IPS-18a (cell line): ENCODE measurements at regions not wholly inside any gene's neighbourhood (a gene's known extent, or its start where the extent isn't known, plus 50 kb on each side); places are given as distances from the start of the nearest gene placed in this dataset.
"Not testable (repeated sequence)": the region's sequence is repeated elsewhere in the genome, so short reads cannot be mapped to it uniquely, and the experiment has no call there.

ENCODE experiments used
- H3K27ac ChIP-seq: one replicate; pipeline ENCODE4 v1.5.1; 2013; ENCODE audit warnings: low read length
- H3K27me3 ChIP-seq: one replicate; pipeline ENCODE4 v1.6.1; 2013; ENCODE audit warnings: mild to moderate bottlenecking, low read length; ENCODE audit not compliant: control insufficient read depth, insufficient read depth
- H3K36me3 ChIP-seq: one replicate; pipeline ENCODE4 v1.6.1; 2013; ENCODE audit warnings: low read depth, low read length; ENCODE audit not compliant: control insufficient read depth
- H3K4me1 ChIP-seq: one replicate; pipeline ENCODE4 v1.6.1; 2013; ENCODE audit warnings: low read depth, low read length; ENCODE audit not compliant: control insufficient read depth
- H3K4me3 ChIP-seq: one replicate; pipeline ENCODE4 v1.5.1; 2013; ENCODE audit warnings: low read length
- H3K9ac ChIP-seq: one replicate; pipeline ENCODE4 v1.6.1; 2013; ENCODE audit warnings: mild to moderate bottlenecking, low read length, moderate library complexity
- H3K9me3 ChIP-seq: one replicate; pipeline ENCODE4 v1.6.1; 2013; ENCODE audit warnings: low read depth, low read length; ENCODE audit not compliant: control insufficient read depth

DNA sequence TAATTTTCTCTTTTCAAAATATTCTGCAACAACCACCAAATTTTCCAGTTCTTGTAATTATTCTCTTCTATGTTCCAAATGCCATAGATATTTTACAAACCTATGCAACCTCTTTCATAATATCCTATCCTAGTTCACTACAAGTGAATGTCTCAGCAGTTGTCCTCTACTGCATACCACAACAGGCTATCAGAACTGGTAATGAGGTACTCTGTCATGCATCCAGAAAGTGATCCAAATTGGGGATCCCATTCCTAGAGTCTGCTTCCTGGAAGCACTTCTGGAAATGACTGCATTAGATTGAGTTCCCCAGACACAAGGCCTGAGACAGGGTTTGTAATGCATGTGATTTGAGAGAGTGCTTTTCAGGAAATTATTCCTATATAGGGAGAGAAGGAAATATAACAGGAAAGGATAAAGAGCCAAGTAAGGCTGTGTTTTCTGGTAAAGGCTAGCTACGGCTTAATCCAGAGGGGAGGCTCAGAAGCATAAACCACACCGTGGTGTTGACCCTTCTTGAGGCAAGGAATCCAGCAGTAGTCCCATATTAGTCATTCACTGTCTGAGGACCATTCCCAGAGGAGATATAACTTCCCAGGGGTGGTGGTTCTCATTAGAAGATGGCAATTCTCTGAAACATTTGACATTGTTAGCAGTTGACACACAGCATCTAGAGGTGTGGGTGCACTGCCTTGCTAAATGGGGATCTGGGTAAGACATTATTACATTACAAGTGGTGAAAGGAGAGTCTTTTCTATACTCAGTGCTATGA lies 80.3 kb upstream of the FST start:
- no peaks in the 10 kb centered on the region for H3K9me3 ChIP-seq
- H3K27ac ChIP-seq = no peak overlapping the region
- no peaks in the 10 kb centered on the region for H3K36me3 ChIP-seq
- no peaks in the 10 kb centered on the region for H3K27me3 ChIP-seq
- H3K9ac ChIP-seq = no peak overlapping the region
- no peak overlapping the region for H3K4me3 ChIP-seq
- H3K4me1 ChIP-seq = no peaks in the 10 kb centered on the region

GRCh38 chr5:53403291-53403690 lies 77.1 kb upstream of the FST start:
- Histone ChIP-seq H3K9me3 (no peaks in the 10 kb centered on the region), H3K9ac (no peak overlapping the region), H3K36me3 (no peaks in the 10 kb centered on the region), H3K27me3 (no peaks in the 10 kb centered on the region), H3K4me3 (no peak overlapping the region), H3K4me1 (no peaks in the 10 kb centered on the region), H3K27ac (no peak overlapping the region)

DNA sequence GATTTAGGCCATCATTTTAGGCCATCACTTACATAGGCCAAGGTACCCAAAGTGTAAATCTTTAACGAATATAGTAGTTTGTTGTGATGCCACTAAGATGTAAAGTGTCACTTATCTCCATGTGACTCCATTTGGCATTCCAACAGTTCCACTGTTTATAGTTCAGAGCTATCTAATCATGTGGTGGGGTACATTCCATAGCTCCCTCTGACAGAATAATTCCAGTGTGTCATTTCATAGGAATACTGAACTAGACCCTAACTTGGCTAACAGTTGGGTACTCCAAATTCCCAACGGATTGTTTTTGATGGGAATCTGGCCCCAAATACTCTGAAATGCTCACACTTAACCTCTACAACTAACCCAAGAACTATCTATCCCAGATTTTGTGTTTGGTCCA lies 76.7 kb upstream of the FST start:
- no peaks in the 10 kb centered on the region for H3K9me3 ChIP-seq
- H3K27me3 ChIP-seq = no peaks in the 10 kb centered on the region
- H3K9ac ChIP-seq = no peak overlapping the region
- H3K4me1 ChIP-seq = no peaks in the 10 kb centered on the region
- H3K36me3 ChIP-seq = no peaks in the 10 kb centered on the region
- H3K27ac ChIP-seq = no peak overlapping the region
- H3K4me3 ChIP-seq = no peak overlapping the region

DNA sequence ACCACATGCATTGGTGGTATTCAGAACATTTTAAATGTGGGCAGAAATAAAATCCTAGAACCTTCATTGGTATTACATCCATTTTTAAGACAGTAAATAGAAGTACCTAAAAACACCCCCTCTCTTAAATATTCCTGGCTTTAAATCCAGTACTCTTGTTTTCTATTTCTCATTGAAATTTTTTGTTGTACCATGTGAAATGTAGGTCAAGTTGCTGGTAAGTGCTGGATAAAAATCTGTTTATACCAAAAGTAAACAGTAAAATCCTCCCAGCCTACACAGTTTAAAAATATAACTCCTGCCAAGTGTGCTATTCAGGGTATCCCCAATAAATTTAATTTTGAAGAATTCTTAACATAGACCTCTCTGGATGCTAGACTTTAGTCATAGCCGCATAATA lies 75.0 kb upstream of the FST start:
- H3K27ac ChIP-seq = no peak overlapping the region
- no peaks in the 10 kb centered on the region for H3K4me1 ChIP-seq
- H3K4me3 ChIP-seq = no peak overlapping the region
- no peak overlapping the region for H3K9ac ChIP-seq
- no peaks in the 10 kb centered on the region for H3K27me3 ChIP-seq
- no peaks in the 10 kb centered on the region for H3K36me3 ChIP-seq
- H3K9me3 ChIP-seq = no peaks in the 10 kb centered on the region

GRCh38 chr5:53406630-53407316 lies 73.7 kb upstream of the FST start:
- no peak overlapping the region for H3K9ac ChIP-seq
- H3K4me1 ChIP-seq = no peaks in the 10 kb centered on the region

GRCh38 chr5:53407373-53407772 lies 73.1 kb upstream of the FST start:
- no peaks in the 10 kb centered on the region for H3K27me3 ChIP-seq
- no peak overlapping the region for H3K27ac ChIP-seq
- H3K4me3 ChIP-seq = no peak overlapping the region
- no peak overlapping the region for H3K9ac ChIP-seq
- H3K36me3 ChIP-seq = no peaks in the 10 kb centered on the region
- no peaks in the 10 kb centered on the region for H3K9me3 ChIP-seq
- no peaks in the 10 kb centered on the region for H3K4me1 ChIP-seq

More at GRCh38 chr5:53406630-53407316, 73.7 kb upstream of the FST start:
- H3K27ac ChIP-seq = no peak overlapping the region
- H3K27me3 ChIP-seq = no peaks in the 10 kb centered on the region
- H3K9me3 ChIP-seq = no peaks in the 10 kb centered on the region
- no peak overlapping the region for H3K4me3 ChIP-seq
- no peaks in the 10 kb centered on the region for H3K36me3 ChIP-seq

DNA sequence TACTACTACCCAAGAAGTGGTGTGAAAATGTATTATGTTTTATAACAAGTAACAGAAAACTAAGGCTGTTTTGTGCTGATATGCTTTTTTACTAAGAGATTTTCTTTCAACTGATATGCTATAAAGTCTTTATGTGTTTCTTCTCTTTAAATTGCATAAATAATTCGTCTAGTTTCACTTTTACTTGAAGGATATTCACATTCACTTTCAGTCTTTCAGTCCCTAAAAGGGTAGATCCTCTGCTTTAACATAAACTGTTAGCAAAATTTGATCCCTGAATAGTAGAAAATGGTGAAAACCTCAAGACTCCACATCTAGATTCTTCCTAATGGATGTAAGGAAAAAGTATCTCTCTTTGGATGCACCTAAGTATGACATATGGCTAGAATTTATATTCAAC lies 69.0 kb upstream of the FST start:
- no peak overlapping the region for H3K4me3 ChIP-seq
- no peak overlapping the region for H3K9ac ChIP-seq
- H3K9me3 ChIP-seq = no peaks in the 10 kb centered on the region
- H3K4me1 ChIP-seq = no peaks in the 10 kb centered on the region
- H3K36me3 ChIP-seq = no peaks in the 10 kb centered on the region
- no peaks in the 10 kb centered on the region for H3K27me3 ChIP-seq
- H3K27ac ChIP-seq = no peak overlapping the region

DNA sequence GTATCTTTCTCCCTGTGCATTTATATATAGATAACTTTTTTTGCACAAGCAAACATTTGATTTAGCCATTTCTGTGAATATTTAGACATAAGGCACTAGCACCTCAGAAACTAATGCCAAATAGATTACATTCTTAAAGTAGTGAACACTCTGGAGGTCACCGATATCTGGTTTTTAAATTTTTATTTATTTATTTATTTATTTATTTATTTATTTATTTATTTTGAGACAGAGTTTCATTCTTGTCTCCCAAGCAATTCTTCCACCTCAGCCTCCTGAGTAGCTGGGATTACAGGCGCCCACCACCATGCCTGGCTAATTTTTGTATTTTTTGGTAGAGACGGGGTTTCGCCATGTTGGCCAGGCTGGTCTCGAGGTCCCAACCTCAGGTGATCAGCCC lies 67.9 kb upstream of the FST start:
- H3K27ac ChIP-seq, H3K9me3 ChIP-seq, H3K4me3 ChIP-seq, H3K4me1 ChIP-seq, H3K36me3 ChIP-seq, H3K9ac ChIP-seq, H3K27me3 ChIP-seq: not testable (repeated sequence)

- Histone ChIP-seq H3K27me3 (no peaks in the 10 kb centered on the region), H3K27ac (no peak overlapping the region), H3K9me3 (no peaks in the 10 kb centered on the region), H3K36me3 (no peaks in the 10 kb centered on the region), H3K9ac (no peak overlapping the region), H3K4me1 (peaks cover 20% of the 10 kb centered on the region), H3K4me3 (no peak overlapping the region)
Observed at GRCh38 chr5:53416144-53416738, 64.2 kb upstream of the FST start.

GRCh38 chr5:53418409-53418808 lies 62.0 kb upstream of the FST start:
- Histone ChIP-seq H3K4me1 (peaks cover 20% of the 10 kb centered on the region), H3K36me3 (no peaks in the 10 kb centered on the region), H3K9me3 (no peaks in the 10 kb centered on the region), H3K27ac (peak overlapping the region; percentile 2), H3K27me3 (no peaks in the 10 kb centered on the region), H3K9ac (peak overlapping the region; percentile 61), H3K4me3 (no peak overlapping the region)

GRCh38 chr5:53418826-53419658 lies 61.4 kb upstream of the FST start:
- H3K4me3 ChIP-seq = no peak overlapping the region
- no peaks in the 10 kb centered on the region for H3K9me3 ChIP-seq
- H3K27ac ChIP-seq = no peak overlapping the region
- H3K36me3 ChIP-seq = no peaks in the 10 kb centered on the region
- peaks cover 20% of the 10 kb centered on the region for H3K4me1 ChIP-seq
- peak overlapping the region; percentile 61 for H3K9ac ChIP-seq
- H3K27me3 ChIP-seq = no peaks in the 10 kb centered on the region
